GM12891 (cell line): ENCODE measurements at regions not wholly inside any gene's neighbourhood (a gene's known extent, or its start where the extent isn't known, plus 50 kb on each side); places are given as distances from the start of the nearest gene placed in this dataset.
"Not testable (repeated sequence)": the region's sequence is repeated elsewhere in the genome, so short reads cannot be mapped to it uniquely, and the experiment has no call there.

Experiments used
- POLR2A ChIP-seq: IDR thresholded peaks from 2 replicates; pipeline ENCODE4 v1.6.1; 2011; ENCODE audit warnings: low read depth, low read length, control low read depth
- POLR2AphosphoS5 ChIP-seq: IDR thresholded peaks from 2 replicates; pipeline ENCODE4 v1.6.1; 2011; ENCODE audit warnings: low read depth, low read length, control low read depth
- SPI1 ChIP-seq: IDR thresholded peaks from 2 replicates; pipeline ENCODE4 v1.6.1; 2011; ENCODE audit warnings: low read depth, low read length, control low read depth
- TAF1 ChIP-seq: IDR thresholded peaks from 2 replicates; pipeline ENCODE4 v1.6.1; 2011; ENCODE audit warnings: low read depth, low read length, control low read depth

DNA sequence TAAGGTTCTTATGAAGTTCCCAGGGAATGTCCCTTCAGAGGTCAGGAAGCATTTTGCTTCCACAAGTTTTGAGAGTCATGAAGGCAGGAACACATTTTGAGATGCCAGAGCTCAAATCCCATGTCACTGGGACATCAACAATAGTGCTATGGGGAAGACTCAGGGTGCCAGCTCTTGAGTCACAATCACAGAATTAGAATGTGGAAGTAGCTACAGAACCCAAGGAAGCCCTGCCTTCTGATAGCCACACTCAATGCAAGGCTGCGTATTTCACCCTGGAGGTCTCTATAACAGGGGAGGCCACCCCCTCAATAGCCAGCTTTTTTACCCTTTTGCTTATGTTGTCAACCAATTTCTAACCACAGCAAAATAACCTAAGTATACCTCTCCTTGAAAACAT, 145.6 kb downstream of the FAM72C start:
- not testable (repeated sequence) for TF ChIP-seq POLR2A, POLR2AphosphoS5, SPI1, TAF1
